ENCODE measurements at regions not wholly inside any gene's neighbourhood (a gene's known extent, or its start where the extent isn't known, plus 50 kb on each side); places are given as distances from the start of the nearest gene placed in this dataset.

DNA sequence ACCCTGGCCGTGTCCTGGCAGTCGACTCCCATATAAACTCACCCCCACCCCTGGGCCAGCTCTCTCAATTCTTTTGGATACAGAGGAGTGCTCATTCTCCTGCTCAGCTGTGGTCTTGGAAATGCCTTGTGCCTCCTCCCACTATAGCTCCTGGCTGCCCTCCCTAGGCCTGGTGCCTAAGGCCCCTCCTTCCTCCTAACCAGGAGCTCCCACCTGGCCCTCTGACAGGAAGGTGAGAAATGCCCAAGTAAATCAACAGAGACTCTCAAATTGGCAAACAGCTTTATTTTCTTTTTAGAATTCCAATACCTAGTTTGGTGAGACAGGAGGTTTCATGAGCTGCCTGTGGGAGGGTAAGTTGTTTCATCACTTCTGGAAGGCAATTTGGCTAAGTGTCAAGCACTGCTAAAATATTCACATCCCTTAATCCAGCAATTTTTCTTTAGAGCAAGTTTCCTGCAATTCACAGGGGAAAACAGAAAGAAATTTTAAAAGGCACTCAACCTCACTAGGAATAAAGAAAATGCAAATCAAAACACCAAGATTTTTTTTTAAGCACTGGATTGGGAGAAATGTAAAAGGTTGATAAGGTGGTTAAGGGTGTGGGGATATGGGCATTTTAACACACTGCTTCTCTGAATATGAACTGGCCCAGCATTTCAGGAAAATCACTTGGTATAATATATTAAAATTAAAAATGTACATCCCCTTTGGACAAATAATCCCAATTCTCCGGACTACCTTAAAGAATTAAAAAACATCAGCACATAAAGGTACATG, 209.7 kb upstream of the ARHGAP20 start:
- TF ChIP-seq, protein P1, sequence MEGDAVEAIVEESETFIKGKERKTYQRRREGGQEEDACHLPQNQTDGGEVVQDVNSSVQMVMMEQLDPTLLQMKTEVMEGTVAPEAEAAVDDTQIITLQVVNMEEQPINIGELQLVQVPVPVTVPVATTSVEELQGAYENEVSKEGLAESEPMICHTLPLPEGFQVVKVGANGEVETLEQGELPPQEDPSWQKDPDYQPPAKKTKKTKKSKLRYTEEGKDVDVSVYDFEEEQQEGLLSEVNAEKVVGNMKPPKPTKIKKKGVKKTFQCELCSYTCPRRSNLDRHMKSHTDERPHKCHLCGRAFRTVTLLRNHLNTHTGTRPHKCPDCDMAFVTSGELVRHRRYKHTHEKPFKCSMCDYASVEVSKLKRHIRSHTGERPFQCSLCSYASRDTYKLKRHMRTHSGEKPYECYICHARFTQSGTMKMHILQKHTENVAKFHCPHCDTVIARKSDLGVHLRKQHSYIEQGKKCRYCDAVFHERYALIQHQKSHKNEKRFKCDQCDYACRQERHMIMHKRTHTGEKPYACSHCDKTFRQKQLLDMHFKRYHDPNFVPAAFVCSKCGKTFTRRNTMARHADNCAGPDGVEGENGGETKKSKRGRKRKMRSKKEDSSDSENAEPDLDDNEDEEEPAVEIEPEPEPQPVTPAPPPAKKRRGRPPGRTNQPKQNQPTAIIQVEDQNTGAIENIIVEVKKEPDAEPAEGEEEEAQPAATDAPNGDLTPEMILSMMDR (IDR thresholded peaks at IDR 0.05; ENCODE audit: control extremely low read depth, extremely low read depth) = no peak
- no peak overlapping the region for H3K9ac ChIP-seq (ENCODE audit: insufficient read depth in 1 of 2, low read length in 2 of 2)
- H3K36me3 ChIP-seq (ENCODE audit: control insufficient read depth in 4 of 4, insufficient read depth in 4 of 4, low read length in 4 of 4) = no peaks in the 10 kb centered on the region
- peak; percentile 46 for ATAC-seq (ENCODE audit: insufficient read depth, low FRiP score)
- peaks cover 0 to 29% (median 0%) of the 10 kb centered on the region in 5 donors for H3K4me1 ChIP-seq (ENCODE audit: control insufficient read depth in 5 of 5, insufficient read depth in 5 of 5, low read length in 5 of 5)
- H3K9me3 ChIP-seq (ENCODE audit: control insufficient read depth in 4 of 4, insufficient read depth in 3 of 4, low read length in 3 of 4) = peaks cover 0 to 1% (median 0%) of the 10 kb centered on the region in 4 donors
- 75 to 91% methylated on average over 3 of the region's 3 CpGs for WGBS, 2 donors
- H3K4me3 ChIP-seq = no peak overlapping the region
- no peak overlapping the region for H3K27ac ChIP-seq (ENCODE audit: low read depth in 1 of 2, low read length in 1 of 2)
- DNase-seq = peak; percentile 29 to 80 (median 71)
- H3K27me3 ChIP-seq (ENCODE audit: control insufficient read depth in 3 of 3, insufficient read depth in 3 of 3, low read length in 2 of 3) = no peaks in the 10 kb centered on the region

DNA sequence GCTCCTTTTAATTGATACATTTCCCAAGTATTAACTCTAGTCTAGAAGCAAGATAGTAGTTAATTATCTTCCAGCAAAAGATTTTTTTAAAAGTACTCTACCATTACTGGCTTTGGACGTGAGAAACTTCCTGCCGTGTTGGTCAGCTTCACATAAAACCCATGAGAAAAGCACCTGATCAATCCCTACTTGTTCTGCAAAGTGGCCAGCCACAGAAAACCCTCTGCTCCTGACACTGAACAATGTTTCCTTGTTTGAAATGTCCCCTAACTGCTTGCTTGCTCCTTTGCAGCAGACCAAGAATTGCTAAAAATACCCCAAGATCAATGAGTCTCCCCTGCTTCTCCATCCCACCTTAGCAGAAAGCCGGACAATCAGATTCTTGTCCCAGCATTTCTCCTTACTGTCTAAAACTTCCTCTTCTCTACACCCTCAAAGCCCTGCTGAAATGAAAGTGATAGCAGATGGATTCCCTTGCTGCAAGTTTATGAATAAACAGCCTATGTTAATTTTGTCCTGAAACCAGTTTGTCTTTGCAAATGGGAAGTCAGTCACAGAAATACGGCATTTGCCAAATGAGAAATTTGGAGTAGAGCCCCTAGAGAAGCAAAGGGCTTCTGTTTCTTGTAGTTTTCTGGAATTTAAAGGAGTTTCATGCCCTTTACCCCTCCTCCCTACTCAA, 207.1 kb upstream of the ARHGAP20 start:
- TF ChIP-seq, protein P1 (IDR thresholded peaks at IDR 0.05; ENCODE audit: control extremely low read depth, extremely low read depth) = no peak
- Histone ChIP-seq H3K27me3 (ENCODE audit: control insufficient read depth in 3 of 3, insufficient read depth in 3 of 3, low read length in 2 of 3) (no peaks in the 10 kb centered on the region), H3K4me1 (ENCODE audit: control insufficient read depth in 5 of 5, insufficient read depth in 5 of 5, low read length in 5 of 5) (peaks cover 0 to 21% (median 0%) of the 10 kb centered on the region in 5 donors), H3K36me3 (ENCODE audit: control insufficient read depth in 4 of 4, insufficient read depth in 4 of 4, low read length in 4 of 4) (no peaks in the 10 kb centered on the region), H3K9ac (ENCODE audit: insufficient read depth in 1 of 2, low read length in 2 of 2) (no peak overlapping the region), H3K4me3 (no peak overlapping the region), H3K9me3 (ENCODE audit: control insufficient read depth in 4 of 4, insufficient read depth in 3 of 4, low read length in 3 of 4) (peaks cover 0 to 2% (median 0%) of the 10 kb centered on the region in 4 donors), H3K27ac (ENCODE audit: low read depth in 1 of 2, low read length in 1 of 2) (no peak overlapping the region)
- ATAC-seq (ENCODE audit: insufficient read depth, low FRiP score) (no peak), DNase-seq (peak in 1 of 3 donors; percentile 40)
- 35 to 53% methylated on average over 4 of the region's 4 CpGs for WGBS, 2 donors

DNA sequence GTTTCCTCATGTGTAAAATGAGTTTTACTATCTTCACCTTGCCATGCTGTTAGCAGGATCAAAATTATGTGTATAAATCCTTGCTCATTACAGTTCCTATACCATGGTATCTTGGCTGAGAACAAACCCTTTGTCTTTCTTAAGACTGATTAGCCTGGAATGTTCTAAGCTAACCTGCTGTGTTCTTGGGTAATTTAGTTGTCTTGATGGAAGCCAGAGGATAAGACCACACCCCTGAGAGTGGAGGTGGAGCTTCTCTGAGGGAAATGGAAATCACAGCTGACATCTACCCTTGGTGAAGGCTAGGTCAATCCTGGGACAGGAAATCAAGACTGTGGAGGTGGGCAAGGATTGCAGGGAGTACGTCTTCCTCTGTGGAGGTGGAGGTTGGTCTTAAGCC, 206.1 kb upstream of the ARHGAP20 start:
- Histone ChIP-seq H3K4me3 (no peak overlapping the region), H3K4me1 (ENCODE audit: control insufficient read depth in 5 of 5, insufficient read depth in 5 of 5, low read length in 5 of 5) (peaks cover 0 to 19% (median 0%) of the 10 kb centered on the region in 5 donors), H3K36me3 (ENCODE audit: control insufficient read depth in 4 of 4, insufficient read depth in 4 of 4, low read length in 4 of 4) (no peaks in the 10 kb centered on the region), H3K27me3 (ENCODE audit: control insufficient read depth in 3 of 3, insufficient read depth in 3 of 3, low read length in 2 of 3) (no peaks in the 10 kb centered on the region), H3K9ac (ENCODE audit: insufficient read depth in 1 of 2, low read length in 2 of 2) (no peak overlapping the region), H3K27ac (ENCODE audit: low read depth in 1 of 2, low read length in 1 of 2) (no peak overlapping the region), H3K9me3 (ENCODE audit: control insufficient read depth in 4 of 4, insufficient read depth in 3 of 4, low read length in 3 of 4) (peaks cover 0 to 2% (median 0%) of the 10 kb centered on the region in 4 donors)
- 85 to 90% methylated on average over 1 of the region's 1 CpG for WGBS, 2 donors
- TF ChIP-seq, protein P1 (IDR thresholded peaks at IDR 0.05; ENCODE audit: control extremely low read depth, extremely low read depth) = no peak
- ATAC-seq (ENCODE audit: insufficient read depth, low FRiP score) (no peak), DNase-seq (no peak)
